ENCODE measurements at regions not wholly inside any gene's neighbourhood (a gene's known extent, or its start where the extent isn't known, plus 50 kb on each side); places are given as distances from the start of the nearest gene placed in this dataset.

GRCh38 chrX:129019412-129019811 is 503.9 kb downstream of the SMARCA1 start:
- no peak for DNase-seq (ENCODE audit: low read depth, low spot score)
- no peaks in the 10 kb centered on the region for H3K9me3 ChIP-seq (replicated peaks; ENCODE audit: control insufficient read depth, insufficient read depth, low read length)
- H2AFZ ChIP-seq (ENCODE audit: control insufficient read depth, low read depth, low read length), result no peak overlapping the region
- ChIA-PET RAD21 (ENCODE audit: unreplicated experiment) (no interaction called here), POLR2A (no interaction called here), CTCF (no interaction called here), SMC1A (ENCODE audit: uncharacterized antibody, unreplicated experiment) (no interaction called here)
- intact Hi-C loops (cut with micrococcal nuclease; ENCODE audit: unreplicated experiment) (no loop called here), in situ Hi-C loops (cut with MboI) (no loop called here)
- no peak overlapping the region for H3K27ac ChIP-seq (ENCODE audit: control insufficient read depth, insufficient read depth)
- H3K4me1 ChIP-seq (ENCODE audit: control insufficient read depth, insufficient read depth, low read length), result no peaks in the 10 kb centered on the region
- FAIRE-seq, result no peak
- no peak overlapping the region for H3K4me2 ChIP-seq (ENCODE audit: control insufficient read depth, insufficient read depth)
- no peaks in the 10 kb centered on the region for H4K20me1 ChIP-seq (ENCODE audit: control insufficient read depth, insufficient read depth)
- BruUV-seq (replicated peaks), result no TSS peak
- no peaks in the 10 kb centered on the region for H3K79me2 ChIP-seq (ENCODE audit: control insufficient read depth, insufficient read depth, low read length)
- no peaks in the 10 kb centered on the region for H3K36me3 ChIP-seq (ENCODE audit: control insufficient read depth in 2 of 2, insufficient read depth in 2 of 2, low read length in 1 of 2)
- H3K4me3 ChIP-seq, result no peak overlapping the region
- WGBS (ENCODE audit: insufficient coverage, insufficient replicate concordance, low lambda C conversion rate, missing lambda C conversion rate), result 13% methylated on average over 3 of the region's 3 CpGs
- no peaks in the 10 kb centered on the region for H3K27me3 ChIP-seq (replicated peaks in 1 of 2; ENCODE audit: control insufficient read depth in 2 of 2, insufficient read depth in 2 of 2, low read length in 1 of 2)
- TF ChIP-seq PML (IDR thresholded peaks at IDR 0.05; ENCODE audit: low read length) (no peak), RBBP5 (conservative IDR thresholded peaks at IDR 0.05) (no peak), SMAD1 (IDR thresholded peaks at IDR 0.05; ENCODE audit: low read depth, partially characterized antibody) (no peak), CHD2 (IDR thresholded peaks at IDR 0.05; ENCODE audit: borderline replicate concordance, low read depth, low read length) (no peak), ZNF274 (IDR thresholded peaks at IDR 0.05; ENCODE audit: insufficient read depth, insufficient read length) (no peak)
- no peak overlapping the region for H3K9ac ChIP-seq (ENCODE audit: control insufficient read depth, insufficient read depth, low read length)
- ATAC-seq, result no peak

GRCh38 chrX:129015381-129015780 is 507.9 kb downstream of the SMARCA1 start:
- TF ChIP-seq NKRF (conservative IDR thresholded peaks at IDR 0.05), result no peak
- TF ChIP-seq WRNIP1 (IDR thresholded peaks at IDR 0.05; ENCODE audit: borderline replicate concordance, low read depth, low read length), result no peak
- TF ChIP-seq CTCF (IDR thresholded peaks at IDR 0.05 in 2 of 3, conservative IDR thresholded peaks at IDR 0.05 in 1 of 3; ENCODE audit: control insufficient read depth in 2 of 3, extremely low read depth in 1 of 3, insufficient read depth in 1 of 3, low read depth in 3 of 3, low read length in 3 of 3), result no peak
- no peak for TF ChIP-seq EZH2 (IDR thresholded peaks at IDR 0.05; ENCODE audit: borderline replicate concordance, control insufficient read depth, low read depth, low read length)
- no peak for TF ChIP-seq NR2F1 (conservative IDR thresholded peaks at IDR 0.05)
- H3K27me3 ChIP-seq (replicated peaks in 1 of 2; ENCODE audit: control insufficient read depth in 2 of 2, insufficient read depth in 2 of 2, low read length in 1 of 2), result no peaks in the 10 kb centered on the region
- RAD21 ChIA-PET (ENCODE audit: unreplicated experiment), result no interaction called here
- H3K4me2 ChIP-seq (ENCODE audit: control insufficient read depth, insufficient read depth), result no peak overlapping the region
- no peak for ATAC-seq
- BruUV-seq (replicated peaks), result no TSS peak
- 100% methylated on average over 1 of the region's 1 CpG for WGBS (ENCODE audit: insufficient coverage, insufficient replicate concordance, low lambda C conversion rate, missing lambda C conversion rate)
- no peaks in the 10 kb centered on the region for H3K9me3 ChIP-seq (replicated peaks; ENCODE audit: control insufficient read depth, insufficient read depth, low read length)
- no peak overlapping the region for H2AFZ ChIP-seq (ENCODE audit: control insufficient read depth, low read depth, low read length)
- no peaks in the 10 kb centered on the region for H3K4me1 ChIP-seq (ENCODE audit: control insufficient read depth, insufficient read depth, low read length)
- in situ Hi-C loops (cut with MboI), result no loop called here
- CTCF ChIA-PET, result no interaction called here
- H3K4me3 ChIP-seq, result no peak overlapping the region
- FAIRE-seq, result no peak
- H3K36me3 ChIP-seq (ENCODE audit: control insufficient read depth in 2 of 2, insufficient read depth in 2 of 2, low read length in 1 of 2), result no peaks in the 10 kb centered on the region
- no peak for DNase-seq (ENCODE audit: low read depth, low spot score)
- no peaks in the 10 kb centered on the region for H4K20me1 ChIP-seq (ENCODE audit: control insufficient read depth, insufficient read depth)
- H3K79me2 ChIP-seq (ENCODE audit: control insufficient read depth, insufficient read depth, low read length), result no peaks in the 10 kb centered on the region
- SMC1A ChIA-PET (ENCODE audit: uncharacterized antibody, unreplicated experiment), result interaction anchor here (1.0 kb wide), 1 partner anchor 15 kb away, joined by 3 read pairs; no protein-coding TSS in a partner anchor
- POLR2A ChIA-PET, result no interaction called here
- no peak overlapping the region for H3K9ac ChIP-seq (ENCODE audit: control insufficient read depth, insufficient read depth, low read length)
- no peak overlapping the region for H3K27ac ChIP-seq (ENCODE audit: control insufficient read depth, insufficient read depth)
- intact Hi-C loops (cut with micrococcal nuclease; ENCODE audit: unreplicated experiment), result no loop called here
